BJ (cell line): ENCODE measurements at regions not wholly inside any gene's neighbourhood (a gene's known extent, or its start where the extent isn't known, plus 50 kb on each side); places are given as distances from the start of the nearest gene placed in this dataset.
"Not testable (repeated sequence)": the region's sequence is repeated elsewhere in the genome, so short reads cannot be mapped to it uniquely, and the experiment has no call there.

ENCODE experiments used
- CTCF ChIA-PET: fragments of 350-600 bp; formaldehyde crosslinking; extraction: SDS; loops from one replicate; lab custom pipeline; 2021; ENCODE audit warnings: antibody characterized with exemption, inconsistent platforms; lab: Yijun Ruan, JAX
- POLR2A ChIA-PET: fragments of 300-600 bp; sonication (Branson Sonifier 250); formaldehyde crosslinking; extraction: SDS; loops from one replicate; lab custom pipeline; 2021; ENCODE audit warnings: antibody characterized with exemption; lab: Charles Lee
- DNase-seq: peaks from one replicate; pipeline ENCODE4 v3.0.0-alpha.2; 2011; ENCODE audit warnings: low read depth
- H3K27me3 ChIP-seq: 2 replicates; pipeline ENCODE4 v1.6.0; 2011; ENCODE audit warnings: low read length; ENCODE audit not compliant: control insufficient read depth, insufficient read depth
- H3K36me3 ChIP-seq: 2 replicates; pipeline ENCODE4 v1.5.1; 2011; ENCODE audit warnings: low read length; ENCODE audit not compliant: control insufficient read depth, insufficient read depth
- H3K4me3 ChIP-seq: 2 replicates; pipeline ENCODE4 v1.5.1; 2011; ENCODE audit warnings: low read depth, mild to moderate bottlenecking, control low read depth, low read length
- CTCF ChIP-seq: IDR thresholded peaks from 2 replicates; pipeline ENCODE4 v1.5.1; 2011; ENCODE audit warnings: low read depth, mild to moderate bottlenecking, control low read depth, inconsistent platforms, low read length, moderate library complexity; ENCODE audit not compliant: insufficient read depth

GRCh38 chr2:133888107-133888506 lies 319.8 kb upstream of the NCKAP5 start:
- Histone ChIP-seq H3K27me3 (peaks cover 6% of the 10 kb centered on the region), H3K36me3 (no peaks in the 10 kb centered on the region), H3K4me3 (no peak overlapping the region)
- CTCF ChIA-PET, result interaction anchor here (0.6 to 5.4 kb wide), 6 partner anchors 83 to 846 kb away, joined by 3 to 53 read pairs (median 6); no protein-coding TSS in a partner anchor
- TF ChIP-seq CTCF, result no peak
- POLR2A ChIA-PET, result no interaction called here
- no peak for DNase-seq

GRCh38 chr2:133888621-133889219 lies 320.5 kb upstream of the NCKAP5 start:
- ChIA-PET POLR2A (no interaction called here), CTCF (interaction anchor here (0.6 to 1.1 kb wide), 2 partner anchors 230 to 845 kb away, joined by 3 read pairs; no protein-coding TSS in a partner anchor)
- Histone ChIP-seq H3K27me3 (peaks cover 7% of the 10 kb centered on the region), H3K36me3 (no peaks in the 10 kb centered on the region), H3K4me3 (no peak overlapping the region)
- no peak for DNase-seq
- no peak for TF ChIP-seq CTCF

- no peak for TF ChIP-seq CTCF
- no peak overlapping the region for H3K4me3 ChIP-seq
- ChIA-PET CTCF (no interaction called here), POLR2A (interaction anchor here (0.6 kb wide), 1 partner anchor 55 kb away, joined by 3 read pairs; no protein-coding TSS in a partner anchor)
- peaks cover 6% of the 10 kb centered on the region for H3K27me3 ChIP-seq
- no peak for DNase-seq
- H3K36me3 ChIP-seq, result no peaks in the 10 kb centered on the region
Measured at GRCh38 chr2:133892352-133892913, 324.2 kb upstream of the NCKAP5 start.

GRCh38 chr2:133894429-133894828 lies 326.2 kb upstream of the NCKAP5 start:
- DNase-seq, result no peak
- peaks cover 3% of the 10 kb centered on the region for H3K27me3 ChIP-seq
- no peak for TF ChIP-seq CTCF
- H3K36me3 ChIP-seq, result no peaks in the 10 kb centered on the region
- H3K4me3 ChIP-seq, result no peak overlapping the region
- CTCF ChIA-PET, result no interaction called here
- POLR2A ChIA-PET, result no interaction called here

GRCh38 chr2:133897838-133898237 lies 329.6 kb upstream of the NCKAP5 start:
- H3K27me3 ChIP-seq, POLR2A ChIA-PET, CTCF ChIA-PET, H3K36me3 ChIP-seq, DNase-seq, H3K4me3 ChIP-seq: not testable (repeated sequence)
